K562 (cell line): ENCODE measurements at regions not wholly inside any gene's neighbourhood (a gene's known extent, or its start where the extent isn't known, plus 50 kb on each side); places are given as distances from the start of the nearest gene placed in this dataset.

Source experiments
- ATAC-seq: fragments of 200-7000 bp; cut with Tn5 transposase; 3 replicates; pipeline ENCODE4 v1.9.1; 2020; ENCODE audit warnings: moderate library complexity
- BruUV-seq: library from RNA; stranded (reverse); fragments of 400-500 nt; replicated peaks from 2 replicates; lab custom pipeline; 2021; lab: Mats Ljungman, UMichigan
- CTCF ChIA-PET: fragments of 300-600 bp; formaldehyde crosslinking; extraction: SDS; loops from one replicate; lab custom pipeline; 2021; ENCODE audit warnings: low intra/inter-chr PET ratio; lab: Yijun Ruan, JAX
- POLR2A ChIA-PET: fragments of 300-600, 350-650 bp; sonication (Branson Sonifier 250); formaldehyde crosslinking; extraction: SDS; loops from one replicate; lab custom pipeline; 2021; ENCODE audit warnings: antibody characterized with exemption, inconsistent platforms; lab: Yijun Ruan, JAX
- DNase-seq, 4 experiments: peaks; one replicate each; pipeline versions ENCODE4 v3.0.0 to v3.0.0-alpha.2; 2011 to 2018; ENCODE audit warnings: low spot score in 3 of 4, mixed read lengths in 3 of 4; ENCODE audit errors: extremely low read depth in 1 of 4
- FAIRE-seq: peaks from 2 replicates; lab custom pipeline; 2011; peaks lifted over from hg19 to GRCh38; lab: Jason Lieb, UNC
- H2AFZ ChIP-seq: 2 replicates; pipeline ENCODE4 v1.6.0; 2011; ENCODE audit warnings: low read depth, low read length, control low read depth, inconsistent platforms
- H3K27ac ChIP-seq: fragments of 200-600 bp; 3 replicates; pipeline ENCODE4 v1.8.0; 2011; ENCODE audit warnings: low read depth, mild to moderate bottlenecking, control low read depth, inconsistent platforms, low read length, moderate library complexity, mixed read lengths; ENCODE audit errors: extremely low read depth
- H3K27me3 ChIP-seq, 2 experiments: fragments of 300-600 bp in 1 of 2; 2 replicates in 1 of 2; 3 replicates in 1 of 2; pipeline versions ENCODE4 v1.6.0 to v1.8.0; 2011; ENCODE audit warnings: inconsistent platforms in 2 of 2, low read length in 2 of 2, mild to moderate bottlenecking in 1 of 2, mixed read lengths in 1 of 2, moderate library complexity in 1 of 2; ENCODE audit not compliant: control insufficient read depth in 2 of 2, insufficient read depth in 2 of 2
- H3K36me3 ChIP-seq: fragments of 300-600 bp; 3 replicates; pipeline ENCODE4 v1.8.0; 2011; ENCODE audit warnings: mild to moderate bottlenecking, low read length, inconsistent platforms; ENCODE audit not compliant: control insufficient read depth, insufficient read depth
- H3K4me1 ChIP-seq, 2 experiments: fragments of 200-600 bp in 1 of 2; replicated peaks in 1 of 2; 2 replicates in 1 of 2; 3 replicates in 1 of 2; pipeline versions ENCODE4 v1.5.1 to v1.8.0; 2011; ENCODE audit warnings: inconsistent platforms in 2 of 2, low read length in 2 of 2, mild to moderate bottlenecking in 1 of 2, mixed read lengths in 1 of 2, moderate library complexity in 1 of 2; ENCODE audit not compliant: control insufficient read depth in 2 of 2, insufficient read depth in 2 of 2
- H3K4me2 ChIP-seq: 2 replicates; pipeline ENCODE4 v1.6.1; 2011; ENCODE audit warnings: low read length, control low read depth, inconsistent platforms, mixed read lengths; ENCODE audit not compliant: insufficient read depth
- H3K4me3 ChIP-seq: fragments of 200-600 bp; sonication (generic), shearing (Covaris generic); 2 replicates; pipeline ENCODE4 v1.5.1; 2016; ENCODE audit warnings: control low read depth, inconsistent platforms
- H3K79me2 ChIP-seq: fragments of 200-600 bp; 3 replicates; pipeline ENCODE4 v1.8.0; 2011; ENCODE audit warnings: low read length, inconsistent platforms; ENCODE audit not compliant: control insufficient read depth, insufficient read depth
- H3K9ac ChIP-seq, 2 experiments: 2 replicates each; pipeline versions ENCODE4 v1.6.0 to v1.6.1; 2011; ENCODE audit warnings: low read depth in 2 of 2, low read length in 2 of 2, control low read depth in 1 of 2, inconsistent platforms in 1 of 2, mild to moderate bottlenecking in 1 of 2, mixed read lengths in 1 of 2; ENCODE audit not compliant: insufficient read depth in 1 of 2
- H3K9me1 ChIP-seq: one replicate; pipeline ENCODE4 v1.6.0; 2011; ENCODE audit warnings: inconsistent platforms, mild to moderate bottlenecking, low read length, moderate library complexity; ENCODE audit not compliant: control insufficient read depth, insufficient read depth
- H3K9me3 ChIP-seq: replicated peaks from 2 replicates; pipeline ENCODE4 v1.5.1; 2011; ENCODE audit warnings: low read depth, low read length, inconsistent platforms; ENCODE audit not compliant: control insufficient read depth, insufficient read depth
- H4K20me1 ChIP-seq: replicated peaks from 2 replicates; pipeline ENCODE4 v1.6.1; 2011; ENCODE audit warnings: low read length, inconsistent platforms, mixed read lengths; ENCODE audit not compliant: control insufficient read depth, insufficient read depth
- CBX2 ChIP-seq: fragments of 200-600 bp; sonication (generic); IDR thresholded peaks from one replicate; pipeline ENCODE4 v1.6.1; 2012; ENCODE audit warnings: mild to moderate bottlenecking, low read length, inconsistent platforms; ENCODE audit not compliant: insufficient read depth, poor library complexity, severe bottlenecking
- CHD2 ChIP-seq: IDR thresholded peaks from 2 replicates; pipeline ENCODE4 v1.6.1; 2011; ENCODE audit warnings: low read depth, low read length
- FOXA3 ChIP-seq, 2 experiments: fragments of 450-650 bp in 1 of 2; sonication (generic) in 1 of 2; formaldehyde crosslinking; IDR thresholded peaks in 1 of 2; conservative IDR thresholded peaks in 1 of 2; 2 replicates each; pipeline versions ENCODE4 v1.4.0 to v1.8.0; 2020 to 2022; ENCODE audit warnings: mild to moderate bottlenecking in 2 of 2, missing genetic modification reagents in 1 of 2
- HBP1 ChIP-seq: fragments of 450-650 bp; formaldehyde crosslinking; IDR thresholded peaks from 2 replicates; pipeline ENCODE4 v1.4.0; 2022; ENCODE audit warnings: missing genetic modification characterization
- NR4A1 ChIP-seq, 2 experiments: fragments of 250-450 bp in 1 of 2; fragments of 450-650 bp in 1 of 2; sonication (Bioruptor Pico) in 1 of 2; IDR thresholded peaks; 2 replicates each; pipeline versions ENCODE4 v1.4.0 to v1.6.1; 2016 to 2020; ENCODE audit warnings: mild to moderate bottlenecking in 2 of 2, missing compliant biosample characterization in 1 of 2, missing genetic modification characterization in 1 of 2, moderate library complexity in 1 of 2
- RBM34 ChIP-seq: fragments of 200-400 bp; formaldehyde crosslinking; IDR thresholded peaks from 2 replicates; pipeline ENCODE4 v1.6.1; 2018; ENCODE audit warnings: low read length, borderline replicate concordance; ENCODE audit not compliant: insufficient read depth
- SIN3A ChIP-seq, 2 experiments: fragments of 150-350 bp in 1 of 2; IDR thresholded peaks; 2 replicates each; pipeline ENCODE4 v1.6.1; 2011 to 2016; ENCODE audit warnings: borderline replicate concordance in 2 of 2, low read depth in 2 of 2, low read length in 2 of 2, mild to moderate bottlenecking in 2 of 2, moderate library complexity in 2 of 2; ENCODE audit not compliant: control insufficient read depth in 1 of 2
- ZKSCAN1 ChIP-seq: fragments of 150-350 bp; IDR thresholded peaks from 2 replicates; pipeline ENCODE4 v1.6.1; 2016; ENCODE audit warnings: low read depth, low read length
- ZNF184 ChIP-seq: sonication (generic); formaldehyde crosslinking; IDR thresholded peaks from 2 replicates; pipeline ENCODE4 v1.5.0; 2020; ENCODE audit warnings: missing genetic modification reagents
- ZNF79 ChIP-seq: fragments of 250-450 bp; sonication (Bioruptor Pico); IDR thresholded peaks from 2 replicates; pipeline ENCODE4 v1.4.0; 2020; ENCODE audit warnings: low read depth, mild to moderate bottlenecking, moderate library complexity
- WGBS: fragments of 100-300 bp; shearing (Covaris generic); methylation state at CpG from one replicate; pipeline ENCODE4 v1.1.6; 2016; ENCODE audit warnings: low coverage, mixed read lengths; ENCODE audit not compliant: insufficient coverage; ENCODE audit errors: missing lambda C conversion rate; 5-methylcytosine and 5-hydroxymethylcytosine counted together
- in situ Hi-C: fragments of 300-500 bp; cut with MboI; formaldehyde crosslinking; loops from 4 replicates; pipeline ENCODE4 v1.15.0; 2018; ENCODE audit warnings: inconsistent platforms, mixed read lengths
- intact Hi-C: fragments of 100-400 bp; cut with micrococcal nuclease; formaldehyde crosslinking; loops from 2 replicates; pipeline ENCODE4 v1.14.2; 2022
- TF ChIP-seq, protein P1 (sequence below): conservative IDR thresholded peaks from 2 replicates; pipeline ENCODE4 v1.6.1; 2011; ENCODE audit warnings: low read depth, mild to moderate bottlenecking, low read length; ENCODE audit not compliant: control insufficient read depth

GRCh38 chr12:74963867-74964331, 245.7 kb downstream of the KCNC2 start:
- CTCF ChIA-PET: no interaction called here
- ATAC-seq: no peak

More at GRCh38 chr12:74963867-74964331, 245.7 kb downstream of the KCNC2 start:
- DNase-seq: no peak
- Histone ChIP-seq H4K20me1 (no peaks in the 10 kb centered on the region), H3K27me3 (no peaks in the 10 kb centered on the region), H3K9me3 (no peaks in the 10 kb centered on the region), H3K27ac (no peak overlapping the region), H3K9ac (no peak overlapping the region), H3K9me1 (no peaks in the 10 kb centered on the region), H3K4me2 (no peak overlapping the region), H3K79me2 (no peaks in the 10 kb centered on the region), H3K4me1 (no peaks in the 10 kb centered on the region), H3K36me3 (no peaks in the 10 kb centered on the region), H3K4me3 (no peak overlapping the region), H2AFZ (no peak overlapping the region)
- in situ Hi-C loops: no loop called here
- no TSS peak for BruUV-seq
- TF ChIP-seq FOXA3 (CRISPR knock-in tag; conservative IDR thresholded peaks at IDR 0.05 in 1 of 2, IDR thresholded peaks at IDR 0.05 in 1 of 2) (no peak), CHD2 (no peak), HBP1 (no peak), ZKSCAN1 (no peak), ZNF79 (CRISPR knock-in tag) (no peak), NR4A1 (CRISPR knock-in tag; IDR thresholded peaks at IDR 0.05) (no peak), NR4A1 (tag; IDR thresholded peaks at IDR 0.05) (no peak), ZNF184 (no peak), SIN3A (IDR thresholded peaks at IDR 0.05; ENCODE audit: borderline replicate concordance in 2 of 2, control insufficient read depth in 1 of 2, low read depth in 2 of 2, low read length in 2 of 2) (no peak), CBX2 (no peak), RBM34 (no peak)
- TF ChIP-seq, protein P1, sequence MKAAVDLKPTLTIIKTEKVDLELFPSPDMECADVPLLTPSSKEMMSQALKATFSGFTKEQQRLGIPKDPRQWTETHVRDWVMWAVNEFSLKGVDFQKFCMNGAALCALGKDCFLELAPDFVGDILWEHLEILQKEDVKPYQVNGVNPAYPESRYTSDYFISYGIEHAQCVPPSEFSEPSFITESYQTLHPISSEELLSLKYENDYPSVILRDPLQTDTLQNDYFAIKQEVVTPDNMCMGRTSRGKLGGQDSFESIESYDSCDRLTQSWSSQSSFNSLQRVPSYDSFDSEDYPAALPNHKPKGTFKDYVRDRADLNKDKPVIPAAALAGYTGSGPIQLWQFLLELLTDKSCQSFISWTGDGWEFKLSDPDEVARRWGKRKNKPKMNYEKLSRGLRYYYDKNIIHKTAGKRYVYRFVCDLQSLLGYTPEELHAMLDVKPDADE: no peak
- no peak for FAIRE-seq
- 0% methylated on average over 5 of the region's 5 CpGs for WGBS
- POLR2A ChIA-PET: no interaction called here
- intact Hi-C loops: no loop called here
